H1 (cell line): ENCODE measurements at regions not wholly inside any gene's neighbourhood (a gene's known extent, or its start where the extent isn't known, plus 50 kb on each side); places are given as distances from the start of the nearest gene placed in this dataset.

Experiments used
- ASH2L ChIP-seq: fragments of 200-600, 300-600 bp; sonication (generic); IDR thresholded peaks from one replicate; pipeline ENCODE4 v1.7.1; 2017; ENCODE audit warnings: low read length
- EGR1 ChIP-seq: IDR thresholded peaks from 2 replicates; pipeline ENCODE4 v1.6.1; 2011; ENCODE audit warnings: low read depth, low read length, borderline replicate concordance
- GABPA ChIP-seq: IDR thresholded peaks from 2 replicates; pipeline ENCODE4 v1.6.1; 2011; ENCODE audit warnings: mild to moderate bottlenecking, low read length, moderate library complexity, borderline replicate concordance; ENCODE audit not compliant: insufficient read depth
- GTF2F1 ChIP-seq: IDR thresholded peaks from 2 replicates; pipeline ENCODE4 v1.6.1; 2012; ENCODE audit warnings: low read depth, low read length, improper control_type of control experiment, borderline replicate concordance
- RXRA ChIP-seq: IDR thresholded peaks from 2 replicates; pipeline ENCODE4 v1.6.1; 2011; ENCODE audit warnings: low read depth, mild to moderate bottlenecking, low read length, moderate library complexity; ENCODE audit not compliant: insufficient read depth
- SIN3A ChIP-seq, 2 experiments: IDR thresholded peaks in 1 of 2; conservative IDR thresholded peaks in 1 of 2; 2 replicates each; pipeline ENCODE4 v1.6.1; 2011 to 2012; ENCODE audit warnings: low read length in 2 of 2, improper control_type of control experiment in 1 of 2, low read depth in 1 of 2, mild to moderate bottlenecking in 1 of 2
- TEAD4 ChIP-seq: IDR thresholded peaks from 2 replicates; pipeline ENCODE4 v1.6.1; 2012; ENCODE audit warnings: low read depth, low read length, inconsistent platforms, mixed read lengths

GRCh38 chr15:97446138-97446537, 514.4 kb upstream of the ARRDC4 start (continued):
- no peak for TF ChIP-seq ASH2L
- TF ChIP-seq SIN3A (conservative IDR thresholded peaks at IDR 0.05 in 1 of 2, IDR thresholded peaks at IDR 0.05 in 1 of 2; ENCODE audit: low read depth in 1 of 2, low read length in 2 of 2) = no peak
- TF ChIP-seq GTF2F1 = no peak
- TF ChIP-seq TEAD4 = no peak
- TF ChIP-seq GABPA = no peak
- TF ChIP-seq EGR1 = no peak
- TF ChIP-seq RXRA = no peak
